Astrocyte (in vitro differentiated cells and primary cell): ENCODE measurements at regions not wholly inside any gene's neighbourhood (a gene's known extent, or its start where the extent isn't known, plus 50 kb on each side); places are given as distances from the start of the nearest gene placed in this dataset.

Source experiments
- DNase-seq: peaks from one replicate; pipeline ENCODE4 v3.0.0-alpha.2; 2010; ENCODE audit warnings: low read depth
- FAIRE-seq: peaks from 2 replicates; lab custom pipeline; 2011; peaks lifted over from hg19 to GRCh38; lab: Jason Lieb, UNC
- H2AFZ ChIP-seq: 2 replicates; pipeline ENCODE4 v1.6.0; 2012; ENCODE audit warnings: low read depth, low read length, inconsistent platforms
- H3K27ac ChIP-seq: 2 replicates; pipeline ENCODE4 v1.5.1; 2011; ENCODE audit warnings: low read depth, low read length, inconsistent platforms
- H3K27me3 ChIP-seq: 2 replicates; pipeline ENCODE4 v1.6.0; 2011; ENCODE audit warnings: low read length, inconsistent platforms; ENCODE audit not compliant: insufficient read depth
- H3K36me3 ChIP-seq: 2 replicates; pipeline ENCODE4 v1.5.1; 2011; ENCODE audit warnings: low read length, inconsistent platforms; ENCODE audit not compliant: insufficient read depth
- H3K4me1 ChIP-seq: 2 replicates; pipeline ENCODE4 v1.5.1; 2011; ENCODE audit warnings: low read length, inconsistent platforms; ENCODE audit not compliant: insufficient read depth
- H3K4me2 ChIP-seq: 2 replicates; pipeline ENCODE4 v1.6.0; 2012; ENCODE audit warnings: low read length, inconsistent platforms
- H3K4me3 ChIP-seq: 2 replicates; pipeline ENCODE4 v1.5.1; 2011; ENCODE audit warnings: low read depth, mild to moderate bottlenecking, low read length, inconsistent platforms; ENCODE audit not compliant: insufficient read depth
- H3K79me2 ChIP-seq: 2 replicates; pipeline ENCODE4 v1.6.0; 2012; ENCODE audit warnings: mild to moderate bottlenecking, low read length, inconsistent platforms; ENCODE audit not compliant: insufficient read depth
- H3K9ac ChIP-seq: 2 replicates; pipeline ENCODE4 v1.6.0; 2012; ENCODE audit warnings: mild to moderate bottlenecking, low read length, inconsistent platforms
- H3K9me3 ChIP-seq: 2 replicates; pipeline ENCODE4 v1.5.1; 2012; ENCODE audit warnings: low read depth, mild to moderate bottlenecking, low read length, inconsistent platforms; ENCODE audit not compliant: insufficient read depth
- H4K20me1 ChIP-seq: 2 replicates; pipeline ENCODE4 v1.6.0; 2012; ENCODE audit warnings: low read length, inconsistent platforms; ENCODE audit not compliant: insufficient read depth
- H3K27ac Mint-ChIP-seq: one replicate; pipeline ENCODE4 v1.8.0; 2021; ENCODE audit warnings: mild to moderate bottlenecking, mixed read lengths; ENCODE audit not compliant: unreplicated experiment
- H3K27me3 Mint-ChIP-seq: one replicate; pipeline ENCODE4 v1.8.0; 2021; ENCODE audit warnings: low read depth, mixed read lengths; ENCODE audit not compliant: unreplicated experiment
- H3K36me3 Mint-ChIP-seq: one replicate; pipeline ENCODE4 v1.8.0; 2021; ENCODE audit warnings: low read depth, mixed read lengths; ENCODE audit not compliant: unreplicated experiment
- H3K4me1 Mint-ChIP-seq: one replicate; pipeline ENCODE4 v1.8.0; 2021; ENCODE audit warnings: low read depth, mixed read lengths; ENCODE audit not compliant: unreplicated experiment
- H3K4me3 Mint-ChIP-seq: one replicate; pipeline ENCODE4 v1.8.0; 2021; ENCODE audit warnings: mild to moderate bottlenecking, moderate library complexity, mixed read lengths; ENCODE audit not compliant: unreplicated experiment
- H3K9me3 Mint-ChIP-seq: one replicate; pipeline ENCODE4 v1.8.0; 2021; ENCODE audit warnings: mild to moderate bottlenecking, mixed read lengths; ENCODE audit not compliant: unreplicated experiment
- EZH2 ChIP-seq: IDR thresholded peaks from 2 replicates; pipeline ENCODE4 v1.6.1; 2012; ENCODE audit warnings: mild to moderate bottlenecking, low read length, inconsistent platforms; ENCODE audit not compliant: insufficient read depth
- TF ChIP-seq, protein P1 (sequence below): IDR thresholded peaks from 2 replicates; pipeline ENCODE4 v1.5.1; 2011; ENCODE audit warnings: low read depth, mild to moderate bottlenecking, inconsistent platforms, low read length, moderate library complexity; ENCODE audit not compliant: insufficient read depth

DNA sequence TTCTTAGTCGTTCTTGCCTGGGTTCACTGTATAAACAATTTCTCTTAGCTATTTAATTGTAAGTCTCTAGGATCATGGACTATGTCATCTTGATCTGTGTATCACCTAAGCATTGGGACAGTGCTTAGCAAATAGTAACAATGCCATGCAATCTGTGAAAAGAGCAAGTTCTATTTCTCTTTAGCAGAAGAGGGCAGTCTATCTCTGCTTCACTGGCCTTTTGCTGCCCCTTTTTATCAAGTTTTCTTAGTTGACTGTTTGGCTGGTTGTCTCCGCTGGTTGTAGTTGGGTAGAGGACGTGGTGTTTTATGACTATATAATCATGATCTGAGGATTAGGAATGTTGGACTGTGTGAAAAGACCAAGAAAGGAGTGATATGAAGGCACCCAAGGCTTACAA lies 315.0 kb downstream of the JRKL start:
- no peaks in the 10 kb centered on the region for H3K36me3 Mint-ChIP-seq
- H3K4me3 Mint-ChIP-seq: no peak overlapping the region
- H3K9me3 Mint-ChIP-seq: no peaks in the 10 kb centered on the region
- Histone ChIP-seq H3K79me2 (no peaks in the 10 kb centered on the region), H4K20me1 (no peaks in the 10 kb centered on the region), H3K9ac (no peak overlapping the region), H3K4me1 (no peaks in the 10 kb centered on the region), H3K36me3 (no peaks in the 10 kb centered on the region), H3K4me2 (no peak overlapping the region), H3K27me3 (no peaks in the 10 kb centered on the region), H3K4me3 (no peak overlapping the region), H2AFZ (no peak overlapping the region), H3K27ac (no peak overlapping the region), H3K9me3 (no peaks in the 10 kb centered on the region)
- no peak for FAIRE-seq
- no peaks in the 10 kb centered on the region for H3K4me1 Mint-ChIP-seq
- no peak overlapping the region for H3K27ac Mint-ChIP-seq
- H3K27me3 Mint-ChIP-seq: peaks cover 2% of the 10 kb centered on the region
- TF ChIP-seq, protein P1, sequence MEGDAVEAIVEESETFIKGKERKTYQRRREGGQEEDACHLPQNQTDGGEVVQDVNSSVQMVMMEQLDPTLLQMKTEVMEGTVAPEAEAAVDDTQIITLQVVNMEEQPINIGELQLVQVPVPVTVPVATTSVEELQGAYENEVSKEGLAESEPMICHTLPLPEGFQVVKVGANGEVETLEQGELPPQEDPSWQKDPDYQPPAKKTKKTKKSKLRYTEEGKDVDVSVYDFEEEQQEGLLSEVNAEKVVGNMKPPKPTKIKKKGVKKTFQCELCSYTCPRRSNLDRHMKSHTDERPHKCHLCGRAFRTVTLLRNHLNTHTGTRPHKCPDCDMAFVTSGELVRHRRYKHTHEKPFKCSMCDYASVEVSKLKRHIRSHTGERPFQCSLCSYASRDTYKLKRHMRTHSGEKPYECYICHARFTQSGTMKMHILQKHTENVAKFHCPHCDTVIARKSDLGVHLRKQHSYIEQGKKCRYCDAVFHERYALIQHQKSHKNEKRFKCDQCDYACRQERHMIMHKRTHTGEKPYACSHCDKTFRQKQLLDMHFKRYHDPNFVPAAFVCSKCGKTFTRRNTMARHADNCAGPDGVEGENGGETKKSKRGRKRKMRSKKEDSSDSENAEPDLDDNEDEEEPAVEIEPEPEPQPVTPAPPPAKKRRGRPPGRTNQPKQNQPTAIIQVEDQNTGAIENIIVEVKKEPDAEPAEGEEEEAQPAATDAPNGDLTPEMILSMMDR: no peak
- DNase-seq: no peak

DNA sequence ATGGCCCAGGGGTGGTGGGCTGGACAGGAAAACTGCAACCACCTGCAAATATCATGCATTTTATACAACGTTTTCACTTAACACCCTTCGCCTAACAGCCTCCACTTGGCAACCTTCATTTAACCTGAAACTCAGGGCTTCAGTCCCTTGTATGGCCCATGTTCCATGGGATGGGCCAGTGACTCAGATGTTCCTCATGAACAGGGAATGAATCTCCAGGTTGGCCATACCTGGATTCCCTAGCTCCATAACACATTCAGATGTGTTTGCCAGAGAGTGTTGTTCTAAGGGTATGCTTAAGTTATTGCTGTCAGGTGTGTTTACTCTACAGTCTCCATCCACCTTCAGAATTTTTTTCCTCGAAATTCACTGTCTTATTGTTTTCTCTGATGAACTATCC lies 316.9 kb downstream of the JRKL start:
- no peak for FAIRE-seq
- TF ChIP-seq EZH2: no peak
- TF ChIP-seq, protein P1: no peak
- Histone ChIP-seq H3K36me3 (no peaks in the 10 kb centered on the region), H3K4me1 (no peaks in the 10 kb centered on the region), H3K27ac (no peak overlapping the region), H3K9me3 (no peaks in the 10 kb centered on the region), H3K4me3 (no peak overlapping the region), H2AFZ (no peak overlapping the region), H3K79me2 (no peaks in the 10 kb centered on the region), H4K20me1 (no peaks in the 10 kb centered on the region), H3K4me2 (no peak overlapping the region), H3K9ac (no peak overlapping the region), H3K27me3 (no peaks in the 10 kb centered on the region)
- H3K27ac Mint-ChIP-seq: no peak overlapping the region
- no peak overlapping the region for H3K4me3 Mint-ChIP-seq
- no peaks in the 10 kb centered on the region for H3K27me3 Mint-ChIP-seq
- DNase-seq: no peak
- no peaks in the 10 kb centered on the region for H3K36me3 Mint-ChIP-seq
- no peaks in the 10 kb centered on the region for H3K9me3 Mint-ChIP-seq
- H3K4me1 Mint-ChIP-seq: no peaks in the 10 kb centered on the region

DNA sequence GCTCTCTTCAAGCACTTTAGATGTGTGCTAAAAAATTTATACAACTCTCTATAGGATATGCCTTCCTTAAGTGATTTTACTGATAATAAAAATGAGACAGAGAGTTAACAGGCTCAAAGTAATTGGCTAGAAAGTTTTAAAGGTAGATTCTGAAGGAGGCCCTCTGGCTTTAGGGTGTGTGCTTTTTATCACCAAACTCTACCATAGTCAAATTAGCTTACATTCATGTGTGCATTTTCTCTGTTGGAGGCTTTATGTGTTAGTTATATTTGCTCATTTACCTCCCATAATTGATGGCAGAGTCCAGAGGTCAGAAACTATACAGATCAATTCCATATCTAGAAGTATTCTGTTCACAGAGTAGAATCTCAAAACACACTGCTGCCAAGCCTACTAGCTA lies 317.5 kb downstream of the JRKL start:
- FAIRE-seq: no peak
- no peaks in the 10 kb centered on the region for H3K79me2 ChIP-seq
- Mint-ChIP-seq H3K9me3 (no peaks in the 10 kb centered on the region), H3K27ac (no peak overlapping the region), H3K4me1 (no peaks in the 10 kb centered on the region), H3K27me3 (no peaks in the 10 kb centered on the region), H3K4me3 (no peak overlapping the region), H3K36me3 (no peaks in the 10 kb centered on the region)
- no peaks in the 10 kb centered on the region for H3K9me3 ChIP-seq
- no peak overlapping the region for H3K9ac ChIP-seq
- no peak overlapping the region for H3K27ac ChIP-seq
- no peaks in the 10 kb centered on the region for H3K4me1 ChIP-seq
- no peaks in the 10 kb centered on the region for H3K36me3 ChIP-seq
- no peak overlapping the region for H3K4me2 ChIP-seq
- H4K20me1 ChIP-seq: no peaks in the 10 kb centered on the region
- TF ChIP-seq, protein P1: no peak
- no peak for TF ChIP-seq EZH2
- H3K27me3 ChIP-seq: no peaks in the 10 kb centered on the region
- no peak overlapping the region for H2AFZ ChIP-seq
- H3K4me3 ChIP-seq: no peak overlapping the region
- no peak for DNase-seq
